ENCODE measurements at regions not wholly inside any gene's neighbourhood (a gene's known extent, or its start where the extent isn't known, plus 50 kb on each side); places are given as distances from the start of the nearest gene placed in this dataset.

- H4K91ac ChIP-seq (replicated peaks; ENCODE audit: insufficient read length, low read length) = no peak overlapping the region
- DNase-seq (ENCODE audit: low read depth in 1 of 2, low spot score in 2 of 2) (no peak), FAIRE-seq (no peak)
- H2BK12ac ChIP-seq (ENCODE audit: low read depth, low read length) = no peak overlapping the region
- H4K8ac ChIP-seq (ENCODE audit: extremely low read depth, insufficient read depth, low read length) = no peak overlapping the region
- no peak overlapping the region for H2BK20ac ChIP-seq (ENCODE audit: low read length)
- no peak overlapping the region for H3K56ac ChIP-seq (replicated peaks; ENCODE audit: insufficient read length, low read depth, low read length)
- no peak overlapping the region for H2AK5ac ChIP-seq (ENCODE audit: low read depth, low read length)
- ChIA-PET POLR2A (ENCODE audit: partially characterized antibody) (no interaction called here), CTCF (ENCODE audit: partially characterized antibody) (no interaction called here)
- no peak overlapping the region for H2BK120ac ChIP-seq (replicated peaks; ENCODE audit: low read depth, low read length)
- no peak overlapping the region for H2BK5ac ChIP-seq (ENCODE audit: low read depth, low read length)
- H3K27ac ChIP-seq (ENCODE audit: low read depth, low read length) = no peak overlapping the region
- no peak overlapping the region for H3K9ac ChIP-seq (replicated peaks in 1 of 4; ENCODE audit: extremely low read depth in 1 of 4, low read depth in 3 of 4, low read length in 3 of 4)
- no peak overlapping the region for H2BK15ac ChIP-seq (ENCODE audit: low read length)
- H4K5ac ChIP-seq (ENCODE audit: insufficient read length, low read depth, low read length) = no peak overlapping the region
- no peaks in the 10 kb centered on the region for H3K23me2 ChIP-seq (ENCODE audit: low read depth, low read length)
- H4K20me1 ChIP-seq (replicated peaks in 1 of 2; ENCODE audit: control insufficient read depth in 1 of 2, insufficient read depth in 2 of 2, low read length in 2 of 2) = no peaks in the 10 kb centered on the region
- H3K4me2 ChIP-seq (ENCODE audit: insufficient read depth in 1 of 2, low read depth in 2 of 2, low read length in 2 of 2) = no peak overlapping the region
- no peaks in the 10 kb centered on the region for H3K79me2 ChIP-seq (ENCODE audit: control insufficient read depth in 1 of 2, insufficient read depth in 2 of 2, low read length in 2 of 2)
- H3K9me3 ChIP-seq (ENCODE audit: insufficient read depth in 2 of 2, low read depth in 1 of 2, low read length in 1 of 2) = no peaks in the 10 kb centered on the region
- H3K27me3 ChIP-seq (replicated peaks in 1 of 4; ENCODE audit: control insufficient read depth in 3 of 4, extremely low read depth in 1 of 4, insufficient read depth in 3 of 4, low read length in 3 of 4) = no peaks in the 10 kb centered on the region
- no peak overlapping the region for H3K14ac ChIP-seq (ENCODE audit: insufficient read length)
- H3K4ac ChIP-seq (replicated peaks; ENCODE audit: insufficient read length, low read depth, low read length) = no peak overlapping the region
- TF ChIP-seq TAF1 (IDR thresholded peaks at IDR 0.05; ENCODE audit: low read depth, low read length) = no peak
- TF ChIP-seq CBX5 (IDR thresholded peaks at IDR 0.05; ENCODE audit: low read depth, low read length) = no peak
- H3K4me3 ChIP-seq (ENCODE audit: extremely low read depth in 1 of 4, insufficient read depth in 2 of 4, low read depth in 3 of 4, low read length in 4 of 4) = no peak overlapping the region
- H3K4me1 ChIP-seq (replicated peaks in 1 of 4; ENCODE audit: control insufficient read depth in 3 of 4, insufficient read depth in 4 of 4, low read length in 3 of 4) = no peaks in the 10 kb centered on the region
- no peak overlapping the region for H2AFZ ChIP-seq (ENCODE audit: low read length)
- H3K79me1 ChIP-seq (ENCODE audit: low read depth, low read length) = no peaks in the 10 kb centered on the region
- no peak overlapping the region for H3K23ac ChIP-seq (ENCODE audit: insufficient read length)
- no peak overlapping the region for H3K18ac ChIP-seq (ENCODE audit: extremely low read depth, low read length)
- no peaks in the 10 kb centered on the region for H3K36me3 ChIP-seq (ENCODE audit: control insufficient read depth in 2 of 4, insufficient read depth in 4 of 4, low read length in 3 of 4)
These were observed 663.5 kb downstream of the SORCS1 start for GRCh38 chr10:106500925-106501525.
